Activated CD4-positive, CD25-positive, alpha-beta regulatory T cell treated with anti-CD3 and anti-CD28 coated beads, Interleukin-2, amount 50 U/mL, for 72 hours (primary cell): ENCODE measurements at regions not wholly inside any gene's neighbourhood (a gene's known extent, or its start where the extent isn't known, plus 50 kb on each side); places are given as distances from the start of the nearest gene placed in this dataset.
"Not testable (repeated sequence)": the region's sequence is repeated elsewhere in the genome, so short reads cannot be mapped to it uniquely, and the experiment has no call there.

ENCODE experiments used
- DNase-seq: peaks from one replicate; pipeline ENCODE4 v3.0.0; 2021

- no peak for DNase-seq
Measured at GRCh38 chr6:147674794-147675193, 166.3 kb downstream of the SAMD5 start.

GRCh38 chr6:147675281-147675680 is 166.8 kb downstream of the SAMD5 start:
- no peak for DNase-seq

GRCh38 chr6:147676495-147677199 is 168.2 kb downstream of the SAMD5 start:
- DNase-seq: no peak

GRCh38 chr6:147677647-147678046 is 169.2 kb downstream of the SAMD5 start:
- DNase-seq: no peak

GRCh38 chr6:147678253-147678652 is 169.8 kb downstream of the SAMD5 start:
- no peak for DNase-seq

- no peak for DNase-seq
Measured at GRCh38 chr6:147684906-147685305, 176.4 kb downstream of the SAMD5 start.

- no peak for DNase-seq
Measured at GRCh38 chr6:147689398-147689797, 180.9 kb downstream of the SAMD5 start.

GRCh38 chr6:147691446-147691845 is 183.0 kb downstream of the SAMD5 start:
- DNase-seq: no peak

GRCh38 chr6:147693181-147693580 is 184.7 kb downstream of the SAMD5 start:
- DNase-seq: no peak

- not testable (repeated sequence) for DNase-seq
Measured at GRCh38 chr6:147694556-147694955, 186.1 kb downstream of the SAMD5 start.

GRCh38 chr6:147695819-147696218 is 187.3 kb downstream of the SAMD5 start:
- DNase-seq: no peak

- no peak for DNase-seq
Measured at GRCh38 chr6:147699140-147699539, 190.7 kb downstream of the SAMD5 start.

- no peak for DNase-seq
Measured at GRCh38 chr6:147699637-147700036, 191.1 kb downstream of the SAMD5 start.

GRCh38 chr6:147700436-147701209 is 192.1 kb downstream of the SAMD5 start:
- DNase-seq: no peak

- DNase-seq: no peak
Measured at GRCh38 chr6:147704691-147705090, 196.2 kb downstream of the SAMD5 start.

- no peak for DNase-seq
Measured at GRCh38 chr6:147707524-147707923, 199.0 kb downstream of the SAMD5 start.

GRCh38 chr6:147708170-147708569 is 199.7 kb downstream of the SAMD5 start:
- DNase-seq: no peak

- no peak for DNase-seq
Measured at GRCh38 chr6:147709396-147710272, 201.1 kb downstream of the SAMD5 start.

GRCh38 chr6:147710890-147711289 is 202.4 kb downstream of the SAMD5 start:
- DNase-seq: no peak

GRCh38 chr6:147711476-147711875 is 203.0 kb downstream of the SAMD5 start:
- DNase-seq: no peak

GRCh38 chr6:147712841-147713240 is 204.4 kb downstream of the SAMD5 start:
- DNase-seq: no peak

GRCh38 chr6:147715035-147715434 is 206.5 kb downstream of the SAMD5 start:
- no peak for DNase-seq

GRCh38 chr6:147716434-147716833 is 207.9 kb downstream of the SAMD5 start:
- DNase-seq: no peak
